ENCODE measurements at regions not wholly inside any gene's neighbourhood (a gene's known extent, or its start where the extent isn't known, plus 50 kb on each side); places are given as distances from the start of the nearest gene placed in this dataset.

DNA sequence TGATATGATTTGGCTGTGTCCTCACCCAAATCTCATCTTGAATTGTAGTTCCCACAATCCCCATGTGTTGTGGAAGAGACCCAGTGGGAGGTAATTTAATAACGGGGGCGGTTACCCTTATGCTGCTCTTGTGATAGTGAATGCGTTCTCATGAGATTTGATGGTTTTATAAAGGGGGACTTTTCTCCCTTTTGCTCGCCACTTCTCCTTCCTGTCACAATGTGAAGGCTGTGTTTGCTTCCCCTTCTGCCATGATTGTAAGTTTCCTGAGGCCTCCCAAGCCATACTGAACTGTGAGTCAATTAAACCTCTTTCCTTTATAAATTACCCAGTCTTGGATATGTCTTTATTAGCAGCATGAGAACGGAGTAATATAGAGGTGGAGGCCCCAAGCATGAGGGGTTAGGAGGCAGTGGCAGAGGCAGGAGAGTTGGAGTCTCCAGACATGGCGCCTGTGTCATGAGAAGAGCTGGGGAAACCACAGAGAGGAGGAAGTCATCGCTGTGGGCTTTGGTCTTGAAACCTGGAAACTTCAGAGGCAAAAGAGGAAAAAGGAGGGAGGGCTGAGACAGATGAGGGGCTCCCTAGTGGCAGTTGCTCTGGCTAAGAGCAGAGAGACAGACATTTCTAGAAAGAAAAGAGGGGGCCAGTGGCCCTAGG lies 107.8 kb upstream of the VEPH1 start:
- TF ChIP-seq, protein P1, sequence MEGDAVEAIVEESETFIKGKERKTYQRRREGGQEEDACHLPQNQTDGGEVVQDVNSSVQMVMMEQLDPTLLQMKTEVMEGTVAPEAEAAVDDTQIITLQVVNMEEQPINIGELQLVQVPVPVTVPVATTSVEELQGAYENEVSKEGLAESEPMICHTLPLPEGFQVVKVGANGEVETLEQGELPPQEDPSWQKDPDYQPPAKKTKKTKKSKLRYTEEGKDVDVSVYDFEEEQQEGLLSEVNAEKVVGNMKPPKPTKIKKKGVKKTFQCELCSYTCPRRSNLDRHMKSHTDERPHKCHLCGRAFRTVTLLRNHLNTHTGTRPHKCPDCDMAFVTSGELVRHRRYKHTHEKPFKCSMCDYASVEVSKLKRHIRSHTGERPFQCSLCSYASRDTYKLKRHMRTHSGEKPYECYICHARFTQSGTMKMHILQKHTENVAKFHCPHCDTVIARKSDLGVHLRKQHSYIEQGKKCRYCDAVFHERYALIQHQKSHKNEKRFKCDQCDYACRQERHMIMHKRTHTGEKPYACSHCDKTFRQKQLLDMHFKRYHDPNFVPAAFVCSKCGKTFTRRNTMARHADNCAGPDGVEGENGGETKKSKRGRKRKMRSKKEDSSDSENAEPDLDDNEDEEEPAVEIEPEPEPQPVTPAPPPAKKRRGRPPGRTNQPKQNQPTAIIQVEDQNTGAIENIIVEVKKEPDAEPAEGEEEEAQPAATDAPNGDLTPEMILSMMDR (IDR thresholded peaks at IDR 0.05), result no peak
- TF ChIP-seq POLR2AphosphoS5 (IDR thresholded peaks at IDR 0.05), result no peak

Data from sigmoid colon (tissue), 4 donors.